HEK293T (cell line): ENCODE measurements at regions not wholly inside any gene's neighbourhood (a gene's known extent, or its start where the extent isn't known, plus 50 kb on each side); places are given as distances from the start of the nearest gene placed in this dataset.
A peak's percentile ranks its signal among the peaks of the same experiment; 100 is the strongest.

Experiments
- CTCF ChIA-PET: fragments of 350-600 bp; formaldehyde crosslinking; extraction: SDS; loops from one replicate; lab custom pipeline; 2021; ENCODE audit warnings: antibody characterized with exemption, inconsistent platforms; lab: Yijun Ruan, JAX
- POLR2A ChIA-PET: fragments of 350-600 bp; formaldehyde crosslinking; extraction: SDS; loops from one replicate; lab custom pipeline; 2020; ENCODE audit warnings: antibody characterized with exemption, inconsistent platforms; lab: Yijun Ruan, JAX
- DNase-seq: peaks from one replicate; pipeline ENCODE4 v3.0.0; 2012; ENCODE audit warnings: mixed read lengths; ENCODE audit errors: extremely low spot score
- ARNT ChIP-seq: fragments of 450-650 bp; IDR thresholded peaks from 2 replicates; pipeline ENCODE4 v1.6.1; 2017; ENCODE audit warnings: mild to moderate bottlenecking
- BHLHE40 ChIP-seq: fragments of 450-650 bp; IDR thresholded peaks from 2 replicates; pipeline ENCODE4 v1.6.1; 2016; ENCODE audit warnings: mild to moderate bottlenecking, moderate library complexity, borderline replicate concordance
- CTBP1 ChIP-seq: fragments of 450-650 bp; IDR thresholded peaks from 2 replicates; pipeline ENCODE4 v1.6.1; 2016; ENCODE audit warnings: borderline replicate concordance
- ELF4 ChIP-seq: fragments of 450-650 bp; IDR thresholded peaks from 2 replicates; pipeline ENCODE4 v1.6.1; 2017; ENCODE audit warnings: antibody characterized with exemption
- FOXA1 ChIP-seq: fragments of 450-650 bp; IDR thresholded peaks from 2 replicates; pipeline ENCODE4 v1.6.1; 2016; ENCODE audit warnings: mild to moderate bottlenecking
- FOXK2 ChIP-seq: fragments of 450-650 bp; IDR thresholded peaks from 2 replicates; pipeline ENCODE4 v1.6.1; 2016; ENCODE audit warnings: mild to moderate bottlenecking
- FOXM1 ChIP-seq: fragments of 450-650 bp; IDR thresholded peaks from 2 replicates; pipeline ENCODE4 v1.6.1; 2017; ENCODE audit warnings: mild to moderate bottlenecking, borderline replicate concordance
- HDGF ChIP-seq: fragments of 450-650 bp; IDR thresholded peaks from 2 replicates; pipeline ENCODE4 v1.6.1; 2017; ENCODE audit warnings: antibody characterized with exemption, borderline replicate concordance
- L3MBTL2 ChIP-seq: fragments of 450-650 bp; conservative IDR thresholded peaks from 2 replicates; pipeline ENCODE4 v1.6.1; 2016; ENCODE audit warnings: mild to moderate bottlenecking
- LEF1 ChIP-seq: fragments of 450-650 bp; IDR thresholded peaks from 2 replicates; pipeline ENCODE4 v1.6.1; 2017; ENCODE audit warnings: mild to moderate bottlenecking, borderline replicate concordance
- NFRKB ChIP-seq: fragments of 450-650 bp; IDR thresholded peaks from 2 replicates; pipeline ENCODE4 v1.6.1; 2016; ENCODE audit warnings: mild to moderate bottlenecking, moderate library complexity
- SP1 ChIP-seq: fragments of 450-650 bp; IDR thresholded peaks from 2 replicates; pipeline ENCODE4 v1.6.1; 2017
- SUZ12 ChIP-seq: fragments of 450-650 bp; IDR thresholded peaks from 2 replicates; pipeline ENCODE4 v1.6.1; 2016; ENCODE audit warnings: mild to moderate bottlenecking
- TARDBP ChIP-seq: fragments of 450-650 bp; IDR thresholded peaks from 2 replicates; pipeline ENCODE4 v1.6.1; 2016
- ZNF384 ChIP-seq: fragments of 450-650 bp; IDR thresholded peaks from 2 replicates; pipeline ENCODE4 v1.6.1; 2016
- TF ChIP-seq, protein P1 (sequence below): fragments of 450-650 bp; IDR thresholded peaks from 2 replicates; pipeline ENCODE4 v1.6.1; 2016

DNA sequence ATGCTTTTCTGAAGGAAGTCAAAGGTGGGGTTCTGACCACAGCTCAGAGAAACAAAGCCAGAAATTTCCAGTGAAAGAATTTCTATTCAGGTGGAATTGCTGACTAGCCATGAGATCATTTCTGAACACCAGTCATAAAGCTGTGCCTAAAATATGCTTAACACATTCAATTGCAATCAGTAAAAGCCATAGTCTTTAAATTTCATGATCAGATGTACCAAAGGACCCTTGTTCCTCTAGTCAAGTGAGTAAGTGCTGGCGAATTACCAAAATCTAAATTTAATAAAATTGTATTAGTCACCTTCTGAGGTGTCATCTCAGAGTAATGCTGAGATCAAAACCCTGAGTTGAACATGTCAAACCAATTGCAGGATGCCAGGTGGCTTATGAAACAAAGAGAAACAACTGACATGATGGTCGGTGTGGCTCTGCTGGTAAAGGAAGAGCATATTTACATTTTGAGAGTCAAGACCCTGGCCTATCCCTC is 334.2 kb upstream of the CCNH start:
- TF ChIP-seq FOXK2 (no peak), FOXM1 (no peak), SUZ12 (no peak), HDGF (no peak), SP1 (no peak), L3MBTL2 (no peak), NFRKB (no peak), CTBP1 (no peak)
- ChIA-PET POLR2A (interaction anchor here (0.7 kb wide), 1 partner anchor 795 kb away, joined by 3 read pairs; no protein-coding TSS in a partner anchor), CTCF (no interaction called here)
- no peak for DNase-seq

DNA sequence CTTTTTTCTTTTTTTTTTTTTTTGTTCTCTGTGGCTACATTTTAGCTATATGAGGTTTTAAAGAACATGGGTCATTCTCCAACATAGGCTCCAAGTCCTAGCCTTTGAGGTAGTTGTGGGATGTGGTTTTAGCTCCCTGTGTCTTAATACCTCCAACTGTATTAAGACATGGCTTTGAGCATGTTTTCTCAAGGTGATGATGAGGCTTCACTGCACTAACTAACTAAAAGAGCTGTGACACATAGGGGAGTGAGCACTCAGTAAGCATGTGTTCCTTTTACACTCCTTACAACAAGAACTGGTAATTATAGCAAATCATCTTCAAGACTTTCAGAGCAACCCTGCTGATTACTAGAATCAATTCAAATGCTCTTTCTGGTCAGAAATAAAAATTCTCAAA is 333.6 kb upstream of the CCNH start:
- no peak for DNase-seq
- TF ChIP-seq FOXA1 (no peak), ZNF384 (no peak), ARNT (no peak), SP1 (no peak), L3MBTL2 (no peak)
- POLR2A ChIA-PET = interaction anchor here (0.7 kb wide), 1 partner anchor 795 kb away, joined by 3 read pairs; no protein-coding TSS in a partner anchor
- CTCF ChIA-PET = no interaction called here

DNA sequence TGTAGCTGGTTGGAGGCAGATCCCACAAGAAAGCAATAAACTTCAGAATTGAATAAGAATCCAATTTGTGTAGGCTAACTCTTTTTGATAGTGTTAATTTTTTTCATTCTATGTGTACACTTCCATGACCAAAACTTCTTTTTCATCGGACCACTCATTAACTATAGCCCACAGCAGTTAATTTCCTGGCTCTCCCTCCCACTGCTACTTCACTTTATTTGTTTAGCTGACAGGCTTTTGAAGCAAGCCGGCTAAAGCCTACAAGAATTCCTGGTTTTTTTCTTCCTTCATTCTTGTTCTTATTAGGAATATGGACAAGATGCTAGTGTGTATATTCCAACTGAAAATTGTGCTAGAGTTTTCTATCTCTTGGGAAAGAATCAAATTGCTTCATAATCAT is 329.2 kb upstream of the CCNH start:
- ChIA-PET CTCF (no interaction called here), POLR2A (no interaction called here)
- no peak for DNase-seq
- TF ChIP-seq SP1 (no peak), BHLHE40 (no peak), ELF4 (no peak), ZNF384 (no peak), L3MBTL2 (no peak), HDGF (no peak), FOXA1 (no peak), LEF1 (no peak), NFRKB (no peak), ARNT (no peak), CTBP1 (no peak), FOXK2 (no peak), TARDBP (no peak), SUZ12 (no peak), FOXM1 (no peak)
- TF ChIP-seq, protein P1, sequence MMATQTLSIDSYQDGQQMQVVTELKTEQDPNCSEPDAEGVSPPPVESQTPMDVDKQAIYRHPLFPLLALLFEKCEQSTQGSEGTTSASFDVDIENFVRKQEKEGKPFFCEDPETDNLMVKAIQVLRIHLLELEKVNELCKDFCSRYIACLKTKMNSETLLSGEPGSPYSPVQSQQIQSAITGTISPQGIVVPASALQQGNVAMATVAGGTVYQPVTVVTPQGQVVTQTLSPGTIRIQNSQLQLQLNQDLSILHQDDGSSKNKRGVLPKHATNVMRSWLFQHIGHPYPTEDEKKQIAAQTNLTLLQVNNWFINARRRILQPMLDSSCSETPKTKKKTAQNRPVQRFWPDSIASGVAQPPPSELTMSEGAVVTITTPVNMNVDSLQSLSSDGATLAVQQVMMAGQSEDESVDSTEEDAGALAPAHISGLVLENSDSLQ = no peak

DNA sequence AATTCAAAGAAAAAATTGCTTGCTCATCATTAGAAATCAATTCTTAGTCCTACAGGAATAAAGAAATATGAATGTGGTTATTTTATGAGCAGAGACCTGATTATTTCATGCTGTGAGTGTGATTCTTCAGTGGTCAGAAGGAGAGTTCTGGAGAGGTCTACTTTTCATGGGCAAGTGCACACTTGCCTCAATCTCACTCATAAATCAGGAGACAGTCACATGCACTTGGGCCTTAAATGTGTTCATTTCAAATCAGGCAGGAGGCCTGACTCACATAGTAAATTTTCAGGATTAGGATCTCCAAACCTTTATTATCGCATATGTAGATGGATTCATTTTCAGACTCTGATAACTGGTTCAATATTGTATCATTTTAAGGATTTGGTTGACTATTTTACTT is 323.2 kb upstream of the CCNH start:
- DNase-seq = no peak
- POLR2A ChIA-PET = no interaction called here
- CTCF ChIA-PET = no interaction called here
- TF ChIP-seq FOXM1 (no peak), L3MBTL2 (no peak)
- TF ChIP-seq, protein P1 = peak; percentile 50

DNA sequence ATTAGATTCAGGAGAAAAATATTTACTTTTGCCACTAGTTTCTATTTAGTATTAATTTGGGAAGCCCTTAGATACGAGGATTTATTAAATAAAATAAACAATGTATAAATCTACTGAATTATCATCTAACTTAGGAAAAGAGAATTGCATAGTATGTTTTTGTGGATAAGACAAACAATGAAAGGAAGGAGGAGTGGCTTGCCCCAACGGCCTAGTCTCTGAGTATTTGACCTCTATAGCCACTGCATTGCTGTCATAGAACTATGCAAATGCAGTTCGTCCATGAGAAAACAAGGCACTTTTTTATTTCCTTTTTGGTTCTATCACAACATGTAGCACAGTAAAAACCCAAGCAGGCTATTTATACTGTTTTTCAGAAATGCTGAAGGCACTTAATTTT is 321.2 kb upstream of the CCNH start:
- TF ChIP-seq L3MBTL2 (no peak), NFRKB (no peak), FOXM1 (no peak), BHLHE40 (no peak), FOXK2 (no peak), ARNT (no peak), SUZ12 (no peak), ELF4 (no peak), SP1 (no peak), ZNF384 (no peak), HDGF (no peak), CTBP1 (no peak), FOXA1 (no peak), LEF1 (no peak), TARDBP (no peak)
- TF ChIP-seq, protein P1 = no peak
- POLR2A ChIA-PET = no interaction called here
- DNase-seq = no peak

DNA sequence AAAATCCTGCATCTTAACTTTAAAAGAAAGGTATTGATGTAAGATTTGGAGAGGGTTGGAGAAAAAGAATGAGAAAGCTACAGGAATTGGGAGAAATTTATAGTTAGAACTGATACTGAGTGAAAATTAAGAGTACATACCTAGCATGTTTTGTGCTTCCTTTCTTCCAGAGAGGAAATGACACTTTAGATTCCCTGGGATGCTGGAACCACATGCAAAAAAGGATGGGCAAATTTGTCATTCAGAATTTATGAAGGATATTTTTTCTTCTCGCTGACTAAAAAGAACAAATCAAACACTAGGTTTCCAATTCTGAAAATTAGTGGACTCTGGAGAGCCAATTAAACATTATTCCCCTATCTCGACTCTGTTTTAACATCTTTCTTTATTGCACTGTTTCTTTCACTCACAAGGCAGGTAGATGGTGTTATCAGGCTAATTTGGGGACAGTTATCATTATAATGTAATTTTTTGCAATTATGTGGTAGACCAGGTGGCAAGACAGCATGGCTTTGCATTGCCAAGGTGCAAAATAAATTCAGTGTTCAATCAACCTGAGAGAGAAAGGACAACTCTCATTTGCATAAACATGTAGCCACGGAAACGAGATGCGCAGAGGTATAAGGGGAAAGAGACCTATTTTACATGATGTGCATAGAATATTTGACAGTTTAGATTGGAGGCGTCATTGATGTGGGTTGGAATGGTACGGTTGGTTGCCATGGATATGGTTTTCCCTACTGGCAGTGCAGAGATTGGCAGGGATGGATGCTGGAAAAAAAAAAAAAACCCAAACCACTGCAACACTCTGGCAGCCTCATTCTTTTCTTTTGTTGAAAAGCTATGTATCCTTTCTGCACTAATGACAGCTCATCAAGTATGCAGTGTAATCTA is 320.4 kb upstream of the CCNH start:
- TF ChIP-seq LEF1 = no peak
- no peak for TF ChIP-seq BHLHE40
- TF ChIP-seq ARNT = no peak
- no peak for TF ChIP-seq ELF4
- no peak for TF ChIP-seq HDGF
- no peak for TF ChIP-seq L3MBTL2
- no peak for TF ChIP-seq SUZ12
- no peak for TF ChIP-seq SP1
- CTCF ChIA-PET = no interaction called here
- DNase-seq = no peak
- POLR2A ChIA-PET = no interaction called here

More for the DNA sequence above, 321.2 kb upstream of the CCNH start:
- CTCF ChIA-PET = no interaction called here
